Activated CD8-positive, alpha-beta memory T cell treated with anti-CD3 and anti-CD28 coated beads for 1 hour (primary cell): ENCODE measurements at regions not wholly inside any gene's neighbourhood (a gene's known extent, or its start where the extent isn't known, plus 50 kb on each side); places are given as distances from the start of the nearest gene placed in this dataset.
"Not testable (repeated sequence)": the region's sequence is repeated elsewhere in the genome, so short reads cannot be mapped to it uniquely, and the experiment has no call there.

Experiments
- DNase-seq, 2 donors: peaks; one replicate each; pipeline ENCODE4 v3.0.0-alpha.2; 2020; ENCODE audit warnings: low read depth in 1 of 2; ENCODE audit errors: extremely low read depth in 1 of 2

DNA sequence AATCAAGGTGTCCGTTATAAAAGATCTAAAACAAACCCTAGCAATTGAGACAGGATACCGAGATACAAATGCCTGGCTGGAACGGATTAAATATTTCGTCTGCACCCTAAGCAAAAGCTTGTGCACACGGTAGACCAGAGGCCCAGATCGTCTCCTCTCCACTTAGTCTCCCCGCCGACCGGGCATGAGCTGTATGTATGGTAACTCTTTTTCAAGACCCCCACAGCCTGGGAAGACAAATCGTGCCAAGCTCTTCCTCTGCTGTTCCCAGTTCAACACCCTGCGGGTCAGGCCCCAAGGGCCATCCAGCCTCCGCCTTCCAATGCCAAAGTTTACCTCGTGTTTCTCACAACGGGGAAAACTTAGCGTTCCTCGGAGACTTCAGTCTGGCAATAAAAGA, 285.7 kb upstream of the GALNT17 start:
- DNase-seq = no peak

DNA sequence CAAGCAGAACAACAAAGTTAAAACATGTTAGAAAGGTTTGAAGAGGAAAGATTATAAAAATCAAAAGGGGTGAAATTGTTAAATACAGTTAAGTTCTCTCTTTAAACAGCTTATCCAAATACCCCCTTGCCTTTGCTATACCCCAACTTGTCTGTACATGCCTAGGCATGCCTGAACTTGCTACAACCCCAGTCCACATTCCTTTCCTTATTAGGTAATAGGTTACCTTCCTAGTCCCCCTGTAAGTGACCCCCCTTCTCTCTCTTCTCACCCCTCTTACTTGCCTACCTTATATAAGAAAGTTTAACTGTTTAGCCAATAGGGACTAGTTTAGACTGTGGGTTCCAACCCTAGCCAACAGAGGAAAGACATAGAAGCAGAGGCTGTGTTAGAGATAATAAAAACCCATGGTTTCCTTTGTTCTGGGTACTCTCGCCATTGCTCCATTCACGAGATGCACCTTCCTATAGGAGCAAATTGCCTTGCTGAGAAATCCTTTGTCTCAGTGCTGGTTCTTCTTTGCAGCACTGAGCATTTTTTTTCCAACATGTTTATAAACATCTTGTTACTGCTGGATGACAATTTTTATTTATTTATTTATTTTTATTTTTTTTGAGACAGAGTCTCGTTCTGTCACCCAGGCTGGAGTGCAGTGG, 282.2 kb upstream of the GALNT17 start:
- no peak for DNase-seq

DNA sequence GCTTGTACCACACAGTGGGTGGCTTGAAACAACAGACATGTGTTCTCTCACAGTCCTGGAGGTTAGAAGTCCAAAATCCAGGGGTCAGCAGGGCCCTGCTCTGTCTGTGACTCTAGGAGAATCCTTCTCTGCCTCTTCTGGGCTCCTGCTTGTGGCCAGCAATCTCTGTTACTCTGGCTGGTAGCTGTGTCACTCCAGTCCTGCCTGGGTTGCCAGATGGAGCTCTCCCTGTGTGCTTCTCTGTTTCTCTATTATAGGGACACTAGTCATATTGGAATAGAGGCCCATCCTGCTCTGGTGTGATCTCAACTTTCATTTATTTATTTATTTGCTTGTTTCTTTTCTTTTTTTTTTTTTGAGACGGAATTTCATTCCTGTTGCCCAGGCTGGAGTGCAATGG, 276.6 kb upstream of the GALNT17 start:
- DNase-seq = no peak

DNA sequence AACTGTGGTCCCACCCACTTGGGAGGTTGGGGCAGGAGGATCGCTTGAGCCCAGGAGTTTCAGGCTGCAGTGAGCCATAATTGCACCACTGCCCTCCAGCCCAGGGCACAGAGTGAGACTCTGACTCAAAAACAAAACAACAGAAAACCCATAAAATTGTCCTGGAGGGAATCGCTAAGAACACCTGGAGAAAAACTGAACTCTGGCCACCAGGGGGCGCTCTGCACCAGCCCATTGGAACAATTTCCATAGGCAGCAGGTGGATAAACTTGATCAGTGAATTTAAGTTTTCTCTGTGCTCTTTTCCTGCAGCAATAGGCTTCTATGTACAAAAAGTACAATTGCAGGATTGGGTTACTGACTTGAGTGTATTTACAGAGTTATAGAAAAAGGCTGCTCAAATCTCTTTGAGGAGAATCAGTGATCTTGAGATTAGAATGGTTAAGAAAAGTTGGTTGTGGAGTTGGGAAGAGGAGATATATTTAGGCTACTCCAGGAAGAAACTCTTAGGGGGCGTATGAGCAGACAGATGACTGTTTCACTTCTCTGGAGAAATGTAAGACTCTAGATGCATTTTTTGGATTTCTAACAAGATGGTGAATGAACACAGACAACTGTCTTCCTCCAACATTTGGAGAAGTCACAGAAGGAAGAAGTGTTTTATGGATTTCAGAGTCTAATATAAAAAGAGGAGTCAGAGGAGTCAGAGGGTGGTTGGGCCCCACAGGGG, 274.9 kb upstream of the GALNT17 start:
- peak; percentile 2 to 30 for DNase-seq

DNA sequence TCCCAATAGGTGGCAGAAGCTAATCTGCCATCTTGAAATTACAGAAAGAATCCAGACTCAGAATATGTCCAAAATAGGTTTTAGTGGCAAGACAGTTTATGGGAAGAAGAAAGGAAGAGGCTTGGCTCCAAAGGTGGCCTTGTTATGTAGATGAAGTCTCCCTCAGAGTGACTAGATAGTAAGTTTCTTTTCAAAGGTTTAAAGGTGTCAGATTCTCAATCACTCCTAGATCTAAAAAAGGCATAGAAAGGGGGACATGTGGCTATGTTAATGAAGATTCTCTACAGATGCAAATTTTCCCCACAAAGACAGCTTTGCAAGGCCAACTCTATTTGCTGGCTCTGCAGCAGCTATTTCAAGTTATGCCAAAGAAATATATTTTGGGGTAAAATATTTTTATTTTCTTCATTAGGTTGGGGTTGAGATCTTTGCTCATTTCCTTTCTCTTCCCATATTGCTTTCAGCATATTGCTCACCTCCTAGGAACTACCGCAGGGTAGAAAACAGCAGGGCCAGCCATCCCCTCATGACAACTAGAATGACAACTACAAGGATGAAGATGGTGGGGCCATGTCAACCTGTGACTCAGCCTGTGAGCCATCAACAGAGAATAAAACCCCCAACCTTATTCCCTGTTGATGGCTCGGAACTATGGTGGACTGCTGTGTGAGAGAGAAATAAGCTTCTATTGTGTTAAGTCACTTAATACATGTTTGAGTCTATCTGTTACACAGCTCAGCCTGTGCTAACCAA, 274.0 kb upstream of the GALNT17 start:
- DNase-seq = no peak

DNA sequence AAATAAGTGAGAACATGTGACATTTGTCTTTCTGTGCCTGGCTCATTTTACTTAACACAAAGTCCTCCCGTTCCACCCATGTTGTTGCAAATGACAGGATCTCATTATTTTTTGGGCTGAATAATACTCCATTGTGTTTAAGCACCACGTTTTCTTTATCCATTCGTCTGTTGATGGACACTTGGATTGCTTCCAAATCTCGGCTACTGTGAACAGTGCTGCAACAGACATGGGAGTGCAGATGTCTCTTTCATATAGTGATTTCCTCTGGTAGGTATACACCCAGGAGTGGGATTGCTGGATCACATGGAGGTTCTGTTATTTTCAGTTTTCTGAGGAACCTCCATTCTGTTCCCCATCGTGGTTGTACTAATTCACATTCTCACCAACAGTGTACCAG, 264.4 kb upstream of the GALNT17 start:
- DNase-seq = no peak

DNA sequence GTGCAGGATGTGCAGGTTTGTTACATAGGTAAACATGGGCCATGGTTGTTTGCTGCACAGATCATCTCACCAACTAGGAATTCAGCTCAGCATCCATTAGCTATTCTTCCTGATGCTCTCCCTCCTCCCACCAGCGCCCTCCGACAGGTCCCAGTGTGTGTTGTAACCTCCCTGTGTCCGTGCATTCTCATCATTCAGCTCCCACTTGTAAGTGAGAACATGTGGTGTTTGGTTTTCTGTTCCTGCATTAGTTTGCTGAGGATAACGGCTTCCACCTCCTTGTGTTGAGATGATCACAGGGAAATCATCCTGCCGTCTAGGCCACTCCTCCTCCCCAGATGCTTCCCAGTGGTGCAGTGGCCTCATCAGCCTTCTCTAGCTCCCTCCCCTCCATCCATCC, 261.6 kb upstream of the GALNT17 start:
- no peak for DNase-seq

DNA sequence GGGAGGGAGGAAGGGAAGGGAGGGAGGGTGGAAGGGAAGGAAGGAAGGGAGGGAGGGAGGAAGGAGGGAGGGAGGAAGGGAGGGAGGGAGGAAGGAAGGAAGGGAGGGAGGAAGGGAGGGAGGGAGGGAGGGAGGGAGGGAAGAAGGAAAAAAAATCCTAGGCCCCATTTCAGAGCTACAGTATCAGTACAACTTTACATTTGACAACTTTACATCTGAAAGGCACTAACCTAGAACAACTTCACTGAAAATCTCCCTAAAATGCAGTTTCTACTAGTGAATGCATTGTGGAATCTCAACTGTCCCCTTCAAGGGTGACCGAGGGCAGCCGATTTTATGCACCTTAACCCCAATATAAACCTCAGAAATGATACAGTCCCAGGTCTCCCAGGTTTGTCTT, 259.8 kb upstream of the GALNT17 start:
- DNase-seq = no peak

DNA sequence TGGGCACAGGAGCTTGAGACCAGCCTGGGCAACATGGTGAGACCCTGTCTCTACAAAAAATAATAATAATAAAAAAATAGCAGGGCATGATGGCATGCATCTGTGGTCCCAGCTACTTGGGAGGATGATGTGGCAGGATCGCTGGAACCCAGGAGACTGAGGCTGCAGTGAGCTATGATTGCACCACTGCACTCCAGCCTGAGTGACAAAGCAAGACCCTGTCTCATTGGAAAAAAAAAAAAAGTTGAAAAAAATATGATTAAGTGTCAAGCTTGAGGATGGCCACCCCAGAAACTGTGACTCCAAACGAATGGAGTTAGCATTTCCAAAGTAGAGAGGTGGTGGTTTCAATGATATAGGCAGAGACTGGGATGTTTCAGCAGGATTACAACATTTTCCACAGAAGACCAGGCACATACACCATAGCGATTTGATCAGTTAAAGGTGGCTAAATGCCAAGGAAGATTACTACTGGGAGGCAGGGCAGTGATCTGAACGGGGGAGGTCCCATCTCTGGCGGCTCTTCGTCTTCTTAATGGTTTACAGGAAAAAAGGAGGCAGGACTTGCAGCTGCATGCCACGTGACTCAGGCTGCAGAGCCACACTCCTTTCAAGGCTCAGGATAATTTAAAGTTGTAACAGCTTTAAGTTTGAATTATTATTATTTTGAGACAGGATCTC, 250.6 kb upstream of the GALNT17 start:
- DNase-seq = no peak

DNA sequence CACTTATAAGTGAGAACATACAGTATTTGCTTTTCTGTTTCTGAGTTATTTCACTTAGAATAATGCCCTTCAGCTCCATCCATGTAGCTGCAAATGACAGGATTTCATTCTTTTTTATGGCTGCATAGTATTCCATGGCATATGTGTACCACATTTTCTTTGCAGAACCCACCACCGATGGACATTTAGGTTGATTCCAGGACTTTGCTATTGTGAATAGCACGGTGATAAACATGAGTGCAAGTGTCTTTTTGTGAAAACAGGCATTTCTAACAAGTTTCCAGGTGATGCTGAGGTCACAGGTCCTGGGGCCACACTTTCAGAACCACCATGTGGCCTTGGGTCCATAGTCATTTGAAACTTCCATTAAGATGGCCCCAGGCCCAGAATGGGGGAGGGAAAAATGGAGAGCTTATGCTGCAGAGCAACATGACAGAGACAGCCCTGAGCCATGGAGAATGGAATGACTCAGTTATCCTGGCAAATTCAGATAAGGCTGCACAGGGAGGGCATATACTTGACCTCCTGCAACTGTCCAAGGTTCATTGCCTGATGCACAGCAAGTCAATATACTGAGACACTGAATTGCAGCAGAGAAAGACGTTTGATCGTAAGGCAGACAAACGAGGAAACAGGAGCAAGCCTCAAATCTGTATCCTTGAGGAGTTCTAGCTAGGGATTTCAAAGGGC, 248.0 kb upstream of the GALNT17 start:
- DNase-seq = no peak

DNA sequence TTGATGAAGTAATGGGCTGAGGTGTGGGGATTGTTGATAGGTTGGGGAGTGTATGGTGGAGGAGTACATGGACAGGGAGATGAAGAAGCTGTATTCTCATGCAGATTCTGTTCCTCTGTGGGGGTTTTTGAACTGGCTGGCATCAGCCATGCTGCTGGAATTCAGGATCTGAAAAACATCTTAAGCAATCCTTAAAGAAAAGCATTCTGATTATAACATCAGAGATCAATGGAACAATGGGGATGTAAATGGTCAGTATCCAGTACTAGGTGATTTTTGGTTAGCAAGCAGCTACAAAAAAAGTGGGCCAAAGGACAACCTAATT, 247.5 kb upstream of the GALNT17 start:
- DNase-seq = no peak

DNA sequence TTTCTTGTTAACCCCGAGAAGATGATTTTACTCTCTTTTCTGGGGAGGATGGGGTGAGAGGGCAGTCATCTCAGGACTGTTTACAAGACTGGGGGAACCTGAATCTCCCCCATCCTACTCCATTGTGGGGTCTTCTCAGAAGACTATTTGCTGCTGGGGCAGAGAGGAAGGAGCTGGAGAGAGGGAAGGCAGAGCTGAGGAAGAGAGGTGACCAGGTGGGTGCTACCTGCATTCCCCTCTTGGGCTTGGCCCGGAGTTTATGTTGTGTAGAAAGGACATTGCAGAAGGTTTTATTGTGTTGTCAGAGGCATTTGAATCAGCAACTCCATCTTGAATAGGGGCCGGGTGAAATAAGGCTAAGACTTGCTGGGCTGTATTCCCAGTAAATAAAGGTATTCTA, 247.1 kb upstream of the GALNT17 start:
- no peak for DNase-seq

DNA sequence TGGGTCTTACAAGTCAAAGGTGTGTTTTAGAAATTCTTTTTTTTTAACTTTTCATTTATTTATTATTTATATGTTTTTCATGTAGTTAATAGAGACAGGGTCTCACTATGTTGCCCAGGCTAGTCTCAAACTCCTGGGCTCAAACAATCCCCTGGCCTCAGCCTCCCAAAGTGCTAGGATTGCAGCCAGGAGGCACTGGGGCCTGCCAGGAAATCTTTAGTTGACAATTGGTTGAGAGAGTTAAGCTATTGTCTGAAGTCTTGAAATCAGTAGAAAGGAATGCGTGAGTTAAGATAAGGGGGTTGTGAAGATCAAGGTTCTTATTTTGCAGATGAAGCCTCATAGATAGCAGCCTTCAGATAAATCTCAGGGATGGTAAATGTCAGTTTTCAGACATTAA, 245.4 kb upstream of the GALNT17 start:
- DNase-seq = no peak

DNA sequence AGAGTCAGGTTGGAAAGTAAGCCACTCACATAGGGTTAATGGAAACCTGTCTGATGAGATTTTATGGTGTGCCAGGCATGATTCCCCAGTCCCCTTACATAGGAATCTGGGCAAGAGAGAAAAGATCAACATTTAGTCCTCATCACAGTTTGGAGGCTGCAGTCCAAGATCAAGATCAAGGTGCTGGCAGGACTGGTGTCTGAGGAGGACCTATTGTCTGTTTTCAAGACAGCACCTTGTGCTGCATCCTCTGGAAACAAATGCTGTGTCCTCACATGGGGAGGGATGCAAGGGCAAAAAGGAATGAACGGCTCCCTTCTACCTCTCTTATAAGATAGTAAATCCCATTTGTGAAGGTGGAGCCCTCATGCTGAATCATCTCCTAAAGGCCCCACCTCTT, 244.8 kb upstream of the GALNT17 start:
- DNase-seq = no peak

DNA sequence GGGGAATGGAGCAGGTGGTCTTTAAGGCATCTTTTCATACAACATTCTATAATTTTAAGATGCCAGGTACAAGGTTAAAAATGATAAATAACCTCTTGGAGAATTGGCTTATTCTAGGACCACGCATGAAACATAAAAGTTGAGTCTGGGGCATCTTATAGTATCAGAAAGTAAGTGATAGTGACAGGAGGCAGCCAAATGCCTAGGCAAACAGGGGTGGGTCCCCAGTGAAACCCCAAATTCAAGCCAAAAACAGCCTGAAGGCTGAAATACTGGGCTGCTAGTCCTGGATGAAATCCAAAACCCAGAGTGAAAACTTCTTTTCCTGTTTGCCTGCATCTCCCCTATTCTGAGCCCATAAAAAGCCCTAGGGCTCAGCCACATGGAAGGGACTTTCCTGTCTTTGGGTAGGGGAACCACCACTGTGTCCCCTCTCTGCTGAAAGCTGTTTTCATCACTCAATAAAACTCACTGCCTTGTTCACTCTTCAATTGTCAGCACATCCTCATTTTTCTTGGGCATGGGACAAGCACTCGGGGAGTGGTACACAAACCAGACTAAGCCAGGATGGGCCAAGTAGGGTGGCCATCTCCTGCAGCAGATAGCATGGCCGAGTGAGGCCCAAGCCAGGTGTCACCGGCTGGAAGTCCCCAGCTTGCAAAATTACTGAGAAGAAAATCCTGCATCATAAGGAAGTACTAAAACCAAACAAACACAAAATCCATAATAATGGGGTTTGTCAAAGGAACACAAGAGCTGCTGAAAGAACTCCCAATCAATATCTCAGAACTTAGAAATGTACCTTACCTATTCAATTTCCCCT, 241.6 kb upstream of the GALNT17 start:
- DNase-seq = no peak

DNA sequence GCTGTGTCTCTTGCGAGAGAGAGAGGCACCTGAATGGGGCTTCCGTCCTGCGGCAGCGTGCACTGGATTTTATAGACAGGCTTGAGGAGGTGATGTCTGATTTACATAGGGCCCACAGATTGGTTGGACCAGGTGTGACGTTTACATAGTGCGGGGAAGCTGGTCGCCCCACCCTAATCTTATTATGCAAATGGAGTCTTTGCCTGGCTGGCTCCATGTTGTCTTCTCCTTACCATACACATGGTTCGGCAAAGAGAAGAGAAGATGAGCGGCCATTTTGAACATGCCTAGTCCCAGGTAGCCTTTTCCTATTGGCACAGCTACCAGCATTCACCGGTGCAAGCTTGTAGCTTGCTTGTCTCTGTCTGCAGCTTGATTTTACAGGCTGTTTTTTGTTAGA, 238.5 kb upstream of the GALNT17 start:
- DNase-seq = no peak

DNA sequence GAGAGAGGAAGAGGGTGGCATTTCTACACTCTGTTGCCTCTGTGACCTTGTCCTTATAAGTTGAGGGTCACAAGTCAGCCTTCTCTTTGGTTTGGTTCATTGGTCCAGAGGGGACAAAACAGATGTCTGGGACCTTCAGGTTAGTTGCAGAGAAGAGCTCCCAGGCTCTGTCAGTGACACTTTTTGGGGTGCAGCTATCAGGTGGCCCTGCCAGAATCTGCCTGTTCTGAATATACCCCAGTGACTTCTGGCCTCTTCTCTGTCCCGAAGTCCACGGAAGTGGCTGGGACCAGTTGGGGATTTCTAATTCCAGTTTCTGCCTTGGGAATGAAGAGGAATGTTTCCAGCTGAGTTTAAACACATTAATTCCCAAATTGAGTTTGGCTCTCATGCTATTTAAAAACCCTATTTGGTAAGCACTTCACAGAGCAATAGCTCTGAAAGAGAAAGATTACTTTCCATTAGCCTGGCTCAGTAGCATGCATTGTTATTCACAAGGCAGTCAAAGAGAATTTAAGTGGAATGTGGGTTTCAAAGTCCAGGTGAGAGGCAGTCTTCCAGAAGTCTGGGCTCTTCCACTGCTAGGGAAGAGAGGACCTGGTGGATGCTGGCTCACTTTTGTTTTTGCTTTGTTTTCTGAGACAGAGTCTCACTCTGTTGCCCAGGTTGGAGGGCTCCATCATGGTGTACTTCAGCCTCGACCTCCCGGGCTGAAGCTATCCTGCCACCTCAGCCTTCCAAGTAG, 237.8 kb upstream of the GALNT17 start:
- no peak for DNase-seq

DNA sequence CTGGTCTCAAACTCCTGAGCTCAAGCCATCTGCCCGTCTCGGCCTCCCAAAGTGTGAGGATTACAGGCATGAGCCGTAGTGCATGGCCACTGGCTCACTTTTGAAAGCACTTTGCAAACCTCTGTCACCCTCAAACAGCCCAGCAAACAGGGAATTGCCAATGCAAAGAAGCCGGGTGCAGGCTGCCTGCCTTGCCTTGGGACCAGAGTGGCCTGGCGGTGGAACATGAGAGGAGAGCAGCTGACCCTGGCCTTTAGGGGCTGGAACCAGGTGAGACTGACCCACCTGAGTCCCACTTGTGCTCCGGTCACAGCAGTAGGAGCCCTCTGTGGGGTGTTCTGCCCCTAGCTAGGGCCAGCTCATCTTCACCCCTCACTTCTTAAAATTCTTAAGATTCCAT, 237.1 kb upstream of the GALNT17 start:
- DNase-seq = no peak

DNA sequence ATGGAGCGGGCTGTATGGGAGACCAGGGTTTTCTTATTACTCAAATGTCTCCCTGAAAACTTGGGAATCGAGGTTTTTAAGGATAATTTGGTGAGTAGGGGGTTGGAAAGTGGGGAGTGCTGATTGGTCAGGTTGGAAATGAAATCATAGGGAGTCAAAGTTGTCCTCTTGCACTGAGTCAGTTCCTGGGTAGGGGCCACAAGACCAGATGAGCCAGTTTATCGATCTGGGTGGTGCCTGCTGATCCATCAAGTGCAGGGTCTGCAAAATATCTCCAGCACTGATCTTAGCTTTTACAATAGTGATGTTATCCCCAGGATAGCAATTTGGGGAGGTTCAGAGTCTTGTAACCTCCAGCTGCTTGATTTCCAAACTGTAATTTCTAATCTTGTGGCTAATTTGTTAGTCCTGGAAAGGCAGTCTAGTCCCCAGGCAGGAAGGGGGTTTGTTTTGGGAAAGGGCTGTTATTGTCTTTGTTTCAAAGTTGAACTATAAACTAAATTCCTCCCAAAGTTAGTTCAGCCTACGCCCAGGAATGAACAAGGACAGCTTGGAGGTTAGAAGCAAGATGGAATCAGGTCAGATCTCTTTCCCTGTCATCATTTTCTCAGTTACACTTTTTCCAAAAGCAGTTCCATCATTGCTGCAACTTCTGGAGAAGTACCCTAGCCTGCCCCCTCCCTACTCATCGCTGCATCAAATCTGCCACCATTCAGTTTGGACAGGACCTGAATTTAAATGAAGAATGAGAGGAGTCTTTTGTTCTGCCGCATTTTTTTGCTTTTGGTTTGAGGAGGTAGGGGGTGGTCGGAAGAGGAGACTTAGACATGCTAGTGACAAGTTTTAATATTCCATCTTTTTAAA, 236.4 kb upstream of the GALNT17 start:
- not testable (repeated sequence) for DNase-seq
